Smooth muscle cell (in vitro differentiated cells): ENCODE measurements at regions not wholly inside any gene's neighbourhood (a gene's known extent, or its start where the extent isn't known, plus 50 kb on each side); places are given as distances from the start of the nearest gene placed in this dataset.
"Not testable (repeated sequence)": the region's sequence is repeated elsewhere in the genome, so short reads cannot be mapped to it uniquely, and the experiment has no call there.

Experiments used
- DNase-seq: peaks from one replicate; lab custom pipeline; 2025; ENCODE audit not compliant: unreplicated experiment; lab: John Stamatoyannopoulos, UW
- H2AFZ ChIP-seq: fragments of 200-600 bp; sonication (generic); 2 replicates; pipeline ENCODE4 v1.6.0; 2016; ENCODE audit warnings: antibody characterized with exemption, low read depth, mild to moderate bottlenecking
- H3F3A ChIP-seq: fragments of 200-600 bp; sonication (generic); 2 replicates; pipeline ENCODE4 v1.6.0; 2017; ENCODE audit warnings: antibody characterized with exemption, low read depth
- H3K27ac ChIP-seq: fragments of 200-600 bp; sonication (generic); 2 replicates; pipeline ENCODE4 v1.5.1; 2016; ENCODE audit warnings: low read depth, mild to moderate bottlenecking
- H3K27me3 ChIP-seq: fragments of 200-600 bp; sonication (generic); 2 replicates; pipeline ENCODE4 v1.6.1; 2016; ENCODE audit warnings: low read depth, mild to moderate bottlenecking
- H3K36me3 ChIP-seq: fragments of 200-600 bp; sonication (generic); 2 replicates; pipeline ENCODE4 v1.5.1; 2016; ENCODE audit warnings: low read depth
- H3K4me1 ChIP-seq: fragments of 200-600 bp; sonication (generic); 2 replicates; pipeline ENCODE4 v1.5.1; 2016; ENCODE audit warnings: low read depth
- H3K4me2 ChIP-seq: fragments of 200-600 bp; sonication (generic); 2 replicates; pipeline ENCODE4 v1.6.0; 2016; ENCODE audit warnings: mild to moderate bottlenecking
- H3K4me3 ChIP-seq: fragments of 200-600 bp; sonication (generic); 2 replicates; pipeline ENCODE4 v1.5.1; 2016; ENCODE audit warnings: mild to moderate bottlenecking
- H3K79me2 ChIP-seq: fragments of 200-600 bp; sonication (generic); 2 replicates; pipeline ENCODE4 v1.6.0; 2016; ENCODE audit warnings: low read depth, mild to moderate bottlenecking
- H3K9ac ChIP-seq: fragments of 200-600 bp; sonication (generic); 2 replicates; pipeline ENCODE4 v1.6.0; 2016; ENCODE audit warnings: low read depth
- H3K9me3 ChIP-seq: fragments of 200-600 bp; sonication (generic); replicated peaks from 2 replicates; pipeline ENCODE4 v1.5.1; 2016; ENCODE audit warnings: low read depth
- H4K20me1 ChIP-seq: fragments of 200-600 bp; sonication (generic); 2 replicates; pipeline ENCODE4 v1.6.0; 2016; ENCODE audit warnings: low read depth
- WGBS: methylation state at CpG from one replicate; pipeline ENCODE4 v1.1.7; 2016; ENCODE audit warnings: low lambda C conversion rate; 5-methylcytosine and 5-hydroxymethylcytosine counted together
- TF ChIP-seq, protein P1 (sequence below): fragments of 200-600 bp; sonication (generic); IDR thresholded peaks from 2 replicates; pipeline ENCODE4 v1.5.1; 2017; ENCODE audit warnings: borderline replicate concordance, mild to moderate bottlenecking, antibody characterized with exemption; ENCODE audit not compliant: insufficient read depth, poor library complexity, severe bottlenecking

DNA sequence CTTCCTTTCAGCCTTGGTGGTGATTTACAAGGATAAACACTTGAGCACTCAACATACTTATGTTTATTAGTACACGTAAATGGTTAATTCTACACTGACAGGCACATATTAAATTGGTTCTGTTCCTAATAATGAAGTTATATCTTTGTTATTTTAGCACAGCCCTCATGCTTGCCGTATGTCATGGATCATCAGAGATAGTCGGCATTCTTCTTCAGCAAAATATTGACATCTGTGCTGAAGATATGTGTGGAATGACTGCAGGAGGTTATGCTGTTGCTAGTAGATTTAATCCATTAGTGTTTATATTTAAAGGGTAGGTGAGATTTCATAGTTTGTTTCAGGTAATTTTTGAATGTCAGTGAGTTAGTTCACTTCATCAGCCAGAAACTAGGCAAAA, 73.0 kb upstream of the ACBD5 start:
- not testable (repeated sequence) for H3K9me3 ChIP-seq, H3K9ac ChIP-seq, H3K4me1 ChIP-seq, H3K4me3 ChIP-seq, H4K20me1 ChIP-seq, DNase-seq, H3K27me3 ChIP-seq, H3K27ac ChIP-seq, H3K4me2 ChIP-seq, H3K79me2 ChIP-seq, H2AFZ ChIP-seq, H3K36me3 ChIP-seq, H3F3A ChIP-seq
- WGBS, result 92% methylated on average over 3 of the region's 3 CpGs

DNA sequence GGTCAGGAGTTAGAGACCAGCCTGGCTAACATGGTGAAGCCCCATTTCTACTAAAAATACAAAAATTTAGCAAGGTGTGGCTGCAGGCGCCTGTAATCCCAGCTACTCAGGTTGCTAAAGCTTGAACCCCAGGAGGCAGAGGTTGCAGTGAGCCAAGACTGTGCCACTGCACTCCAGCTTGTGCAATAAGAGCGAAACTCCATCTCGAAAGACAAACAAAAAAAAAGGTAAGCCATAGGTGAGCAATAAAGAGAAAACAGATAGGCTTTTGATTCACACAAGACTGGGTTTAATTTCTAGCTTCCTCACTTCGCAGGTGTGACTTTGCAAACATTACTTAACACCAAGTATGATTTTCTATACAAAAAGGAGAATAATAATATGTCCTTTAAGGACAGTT, 72.3 kb upstream of the ACBD5 start:
- H3K4me3 ChIP-seq, result no peak overlapping the region

DNA sequence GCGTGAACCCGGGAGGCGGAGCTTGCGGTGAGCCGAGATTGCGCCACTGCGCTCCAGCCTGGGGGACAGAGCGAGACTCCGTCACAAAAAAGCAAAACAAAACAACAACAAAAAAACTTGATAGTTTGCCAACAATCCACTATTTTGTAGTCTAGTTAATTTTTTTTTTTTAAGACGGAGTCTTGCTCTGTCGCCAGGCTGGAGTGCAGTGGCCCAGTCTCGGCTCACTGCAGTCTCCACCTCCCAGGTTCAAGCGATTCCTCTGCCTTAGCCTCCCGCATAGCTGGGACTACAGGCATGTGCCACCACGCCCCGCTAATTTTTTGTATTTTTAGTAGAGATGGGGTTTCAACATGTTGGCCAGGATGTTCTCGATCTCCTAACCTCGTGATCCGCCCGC, 71.2 kb upstream of the ACBD5 start:
- H3K27ac ChIP-seq, H4K20me1 ChIP-seq, H3K9me3 ChIP-seq, H3K4me3 ChIP-seq, DNase-seq, H3K4me1 ChIP-seq, H3K36me3 ChIP-seq, H3F3A ChIP-seq, H3K27me3 ChIP-seq, H2AFZ ChIP-seq, H3K79me2 ChIP-seq, H3K9ac ChIP-seq, H3K4me2 ChIP-seq: not testable (repeated sequence)
- WGBS, result 97% methylated on average over 20 of the region's 20 CpGs

More for the DNA sequence above, 72.3 kb upstream of the ACBD5 start:
- Histone ChIP-seq H3K4me1 (no peaks in the 10 kb centered on the region), H3K4me2 (no peak overlapping the region), H3K79me2 (no peaks in the 10 kb centered on the region), H4K20me1 (no peaks in the 10 kb centered on the region), H3K36me3 (no peaks in the 10 kb centered on the region), H3K27me3 (no peaks in the 10 kb centered on the region), H2AFZ (no peak overlapping the region), H3K9ac (no peak overlapping the region), H3F3A (no peaks in the 10 kb centered on the region), H3K27ac (no peak overlapping the region), H3K9me3 (no peaks in the 10 kb centered on the region)
- DNase-seq, result no peak
- TF ChIP-seq, protein P1, sequence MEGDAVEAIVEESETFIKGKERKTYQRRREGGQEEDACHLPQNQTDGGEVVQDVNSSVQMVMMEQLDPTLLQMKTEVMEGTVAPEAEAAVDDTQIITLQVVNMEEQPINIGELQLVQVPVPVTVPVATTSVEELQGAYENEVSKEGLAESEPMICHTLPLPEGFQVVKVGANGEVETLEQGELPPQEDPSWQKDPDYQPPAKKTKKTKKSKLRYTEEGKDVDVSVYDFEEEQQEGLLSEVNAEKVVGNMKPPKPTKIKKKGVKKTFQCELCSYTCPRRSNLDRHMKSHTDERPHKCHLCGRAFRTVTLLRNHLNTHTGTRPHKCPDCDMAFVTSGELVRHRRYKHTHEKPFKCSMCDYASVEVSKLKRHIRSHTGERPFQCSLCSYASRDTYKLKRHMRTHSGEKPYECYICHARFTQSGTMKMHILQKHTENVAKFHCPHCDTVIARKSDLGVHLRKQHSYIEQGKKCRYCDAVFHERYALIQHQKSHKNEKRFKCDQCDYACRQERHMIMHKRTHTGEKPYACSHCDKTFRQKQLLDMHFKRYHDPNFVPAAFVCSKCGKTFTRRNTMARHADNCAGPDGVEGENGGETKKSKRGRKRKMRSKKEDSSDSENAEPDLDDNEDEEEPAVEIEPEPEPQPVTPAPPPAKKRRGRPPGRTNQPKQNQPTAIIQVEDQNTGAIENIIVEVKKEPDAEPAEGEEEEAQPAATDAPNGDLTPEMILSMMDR, result no peak
- 96% methylated on average over 4 of the region's 4 CpGs for WGBS

DNA sequence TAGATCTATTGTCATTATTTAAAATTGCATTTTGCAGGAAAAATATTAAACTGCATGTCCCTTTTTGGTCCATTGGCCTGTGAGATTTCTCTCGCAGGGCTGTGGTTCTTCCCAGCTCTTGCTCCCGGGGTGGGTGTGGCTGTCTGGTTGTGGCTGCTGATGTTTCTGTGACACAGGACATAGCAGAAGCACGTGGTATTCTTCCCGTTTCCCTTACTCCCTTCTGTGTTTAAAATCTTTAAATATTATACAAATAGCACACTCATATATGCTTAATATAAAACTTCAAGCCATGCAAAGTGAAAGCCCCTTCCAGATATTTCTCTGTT, 57.9 kb upstream of the ACBD5 start:
- not testable (repeated sequence) for H3K4me2 ChIP-seq, H3K36me3 ChIP-seq, H3K9ac ChIP-seq, H3F3A ChIP-seq, H4K20me1 ChIP-seq, H3K27me3 ChIP-seq, H3K79me2 ChIP-seq, DNase-seq, H2AFZ ChIP-seq, H3K27ac ChIP-seq, H3K4me1 ChIP-seq, H3K9me3 ChIP-seq, H3K4me3 ChIP-seq
- WGBS, result 85% methylated on average over 4 of the region's 4 CpGs

DNA sequence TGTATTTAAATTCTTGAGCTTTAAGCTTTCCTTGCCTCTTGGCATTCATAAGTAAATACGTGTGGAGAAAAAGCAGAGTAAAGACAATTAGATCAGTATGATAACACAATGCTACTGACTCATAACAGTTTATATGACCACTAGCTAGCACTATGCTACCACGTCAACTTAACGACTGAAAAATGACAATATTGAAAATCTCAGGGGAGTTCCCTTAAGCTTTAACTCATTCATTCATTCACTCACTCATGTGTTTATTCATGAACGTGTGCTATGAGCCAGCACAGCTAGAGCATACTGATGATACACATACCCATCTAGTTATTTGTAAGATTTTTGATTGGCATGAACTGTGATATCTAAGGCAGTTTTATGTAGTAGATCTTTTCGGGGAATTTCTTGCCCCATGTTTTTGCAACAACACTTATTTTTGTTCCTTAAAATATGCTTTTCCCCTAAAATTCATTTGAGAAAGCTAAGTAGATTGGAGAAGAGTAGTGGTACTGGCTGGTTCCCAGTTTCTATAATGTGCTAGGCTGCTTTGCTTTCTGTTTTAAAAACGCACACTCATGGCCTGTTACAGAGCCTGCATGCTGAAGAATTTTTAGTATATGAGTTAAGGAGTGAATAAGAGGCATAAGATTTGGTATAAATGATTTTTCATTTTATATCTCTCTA, 57.4 kb upstream of the ACBD5 start:
- H3F3A ChIP-seq, result no peaks in the 10 kb centered on the region
- no peak for DNase-seq
- H3K4me2 ChIP-seq, result no peak overlapping the region

DNA sequence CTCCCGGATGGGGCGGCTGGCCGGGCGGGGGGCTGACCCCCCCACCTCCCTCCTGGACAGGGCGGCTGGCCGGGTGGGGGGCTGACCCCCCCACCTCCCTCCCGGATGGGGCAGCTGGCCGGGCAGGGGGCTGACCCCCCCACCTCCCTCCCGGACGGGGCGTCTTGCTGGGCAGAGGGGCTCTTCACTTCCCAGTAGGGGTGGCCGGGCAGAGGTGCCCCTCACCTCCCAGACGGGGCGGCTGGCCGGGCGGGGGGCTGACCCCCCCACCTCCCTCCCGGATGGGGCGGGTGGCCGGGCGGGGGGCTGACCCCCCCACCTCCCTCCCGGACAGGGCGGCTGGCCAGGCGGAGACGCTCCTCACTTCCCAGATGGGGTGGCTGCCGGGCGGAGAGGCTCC, 55.7 kb upstream of the ACBD5 start:
- not testable (repeated sequence) for H3K4me1 ChIP-seq, H3K27me3 ChIP-seq, H3K9ac ChIP-seq, H4K20me1 ChIP-seq, H3K79me2 ChIP-seq, H3K4me3 ChIP-seq, H3K36me3 ChIP-seq, H3K27ac ChIP-seq, H3K4me2 ChIP-seq, H3F3A ChIP-seq, H2AFZ ChIP-seq, DNase-seq, H3K9me3 ChIP-seq
- no CpG with 5 or more reads among the region's 26 CpGs for WGBS

More for the DNA sequence above, 57.4 kb upstream of the ACBD5 start:
- 87% methylated on average over 6 of the region's 6 CpGs for whole genome bisulfite sequencing
- Histone ChIP-seq H3K79me2 (no peaks in the 10 kb centered on the region), H3K9ac (no peak overlapping the region), H4K20me1 (no peaks in the 10 kb centered on the region), H3K27me3 (no peaks in the 10 kb centered on the region), H3K4me3 (no peak overlapping the region), H3K9me3 (no peaks in the 10 kb centered on the region), H3K4me1 (no peaks in the 10 kb centered on the region), H3K27ac (no peak overlapping the region), H2AFZ (no peak overlapping the region), H3K36me3 (no peaks in the 10 kb centered on the region)
- TF ChIP-seq, protein P1, result no peak

DNA sequence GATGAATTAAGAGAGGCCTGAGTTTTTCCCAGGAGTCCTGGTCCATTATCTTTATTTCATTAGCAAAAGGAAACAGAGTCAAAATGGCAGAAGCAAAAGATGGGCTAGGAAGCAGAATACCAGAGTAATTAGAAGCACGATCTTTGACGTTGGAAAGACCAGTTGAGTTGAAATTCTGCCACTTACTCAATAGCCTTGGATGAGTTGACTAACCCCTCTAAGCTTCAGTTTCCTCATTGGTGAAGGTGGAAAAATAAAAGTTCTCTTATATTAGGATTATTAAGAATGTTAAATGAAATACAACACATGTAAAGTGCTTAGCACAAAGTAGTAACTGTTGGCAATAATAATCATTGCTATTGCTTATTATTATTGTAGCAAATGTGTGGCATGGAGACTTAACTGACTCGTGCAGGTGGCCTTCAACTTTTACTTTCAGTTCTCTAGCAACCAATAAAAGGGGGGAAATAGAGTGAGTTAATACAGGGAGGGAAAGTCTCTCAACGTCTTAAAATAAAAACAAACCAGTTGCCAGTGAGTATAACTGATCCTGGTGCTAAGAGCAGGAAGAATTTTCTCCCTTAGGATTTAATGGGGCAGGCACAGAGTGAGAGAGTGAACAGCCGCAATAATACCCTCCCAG, 50.8 kb upstream of the ACBD5 start:
- not testable (repeated sequence) for H3K36me3 ChIP-seq, H3K9me3 ChIP-seq, H3K4me3 ChIP-seq, H4K20me1 ChIP-seq, H3K4me2 ChIP-seq, DNase-seq, H2AFZ ChIP-seq, H3K27me3 ChIP-seq, H3K79me2 ChIP-seq, H3K9ac ChIP-seq, H3K27ac ChIP-seq, H3K4me1 ChIP-seq, H3F3A ChIP-seq
- 89% methylated on average over 5 of the region's 5 CpGs for WGBS
